K562 (cell line): ENCODE measurements at regions not wholly inside any gene's neighbourhood (a gene's known extent, or its start where the extent isn't known, plus 50 kb on each side); places are given as distances from the start of the nearest gene placed in this dataset.

Experiments
- ATAC-seq: fragments of 200-7000 bp; cut with Tn5 transposase; 3 replicates; pipeline ENCODE4 v1.9.1; 2020; ENCODE audit warnings: moderate library complexity
- BruUV-seq: library from RNA; stranded (reverse); fragments of 400-500 nt; replicated peaks from 2 replicates; lab custom pipeline; 2021; lab: Mats Ljungman, UMichigan
- CTCF ChIA-PET: fragments of 300-600 bp; formaldehyde crosslinking; extraction: SDS; loops from one replicate; lab custom pipeline; 2021; ENCODE audit warnings: low intra/inter-chr PET ratio; lab: Yijun Ruan, JAX
- POLR2A ChIA-PET: fragments of 300-600, 350-650 bp; sonication (Branson Sonifier 250); formaldehyde crosslinking; extraction: SDS; loops from one replicate; lab custom pipeline; 2021; ENCODE audit warnings: antibody characterized with exemption, inconsistent platforms; lab: Yijun Ruan, JAX
- DNase-seq, 4 experiments: peaks; one replicate each; pipeline versions ENCODE4 v3.0.0 to v3.0.0-alpha.2; 2011 to 2018; ENCODE audit warnings: low spot score in 3 of 4, mixed read lengths in 3 of 4; ENCODE audit errors: extremely low read depth in 1 of 4
- FAIRE-seq: peaks from 2 replicates; lab custom pipeline; 2011; peaks lifted over from hg19 to GRCh38; lab: Jason Lieb, UNC
- H2AFZ ChIP-seq: 2 replicates; pipeline ENCODE4 v1.6.0; 2011; ENCODE audit warnings: low read depth, low read length, control low read depth, inconsistent platforms
- H3K27ac ChIP-seq: fragments of 200-600 bp; 3 replicates; pipeline ENCODE4 v1.8.0; 2011; ENCODE audit warnings: low read depth, mild to moderate bottlenecking, control low read depth, inconsistent platforms, low read length, moderate library complexity, mixed read lengths; ENCODE audit errors: extremely low read depth
- H3K27me3 ChIP-seq, 2 experiments: fragments of 300-600 bp in 1 of 2; 2 replicates in 1 of 2; 3 replicates in 1 of 2; pipeline versions ENCODE4 v1.6.0 to v1.8.0; 2011; ENCODE audit warnings: inconsistent platforms in 2 of 2, low read length in 2 of 2, mild to moderate bottlenecking in 1 of 2, mixed read lengths in 1 of 2, moderate library complexity in 1 of 2; ENCODE audit not compliant: control insufficient read depth in 2 of 2, insufficient read depth in 2 of 2
- H3K36me3 ChIP-seq: fragments of 300-600 bp; 3 replicates; pipeline ENCODE4 v1.8.0; 2011; ENCODE audit warnings: mild to moderate bottlenecking, low read length, inconsistent platforms; ENCODE audit not compliant: control insufficient read depth, insufficient read depth
- H3K4me1 ChIP-seq, 2 experiments: fragments of 200-600 bp in 1 of 2; replicated peaks in 1 of 2; 2 replicates in 1 of 2; 3 replicates in 1 of 2; pipeline versions ENCODE4 v1.5.1 to v1.8.0; 2011; ENCODE audit warnings: inconsistent platforms in 2 of 2, low read length in 2 of 2, mild to moderate bottlenecking in 1 of 2, mixed read lengths in 1 of 2, moderate library complexity in 1 of 2; ENCODE audit not compliant: control insufficient read depth in 2 of 2, insufficient read depth in 2 of 2
- H3K4me2 ChIP-seq: 2 replicates; pipeline ENCODE4 v1.6.1; 2011; ENCODE audit warnings: low read length, control low read depth, inconsistent platforms, mixed read lengths; ENCODE audit not compliant: insufficient read depth
- H3K4me3 ChIP-seq: fragments of 200-600 bp; sonication (generic), shearing (Covaris generic); 2 replicates; pipeline ENCODE4 v1.5.1; 2016; ENCODE audit warnings: control low read depth, inconsistent platforms
- H3K79me2 ChIP-seq: fragments of 200-600 bp; 3 replicates; pipeline ENCODE4 v1.8.0; 2011; ENCODE audit warnings: low read length, inconsistent platforms; ENCODE audit not compliant: control insufficient read depth, insufficient read depth
- H3K9ac ChIP-seq, 2 experiments: 2 replicates each; pipeline versions ENCODE4 v1.6.0 to v1.6.1; 2011; ENCODE audit warnings: low read depth in 2 of 2, low read length in 2 of 2, control low read depth in 1 of 2, inconsistent platforms in 1 of 2, mild to moderate bottlenecking in 1 of 2, mixed read lengths in 1 of 2; ENCODE audit not compliant: insufficient read depth in 1 of 2
- H3K9me1 ChIP-seq: one replicate; pipeline ENCODE4 v1.6.0; 2011; ENCODE audit warnings: inconsistent platforms, mild to moderate bottlenecking, low read length, moderate library complexity; ENCODE audit not compliant: control insufficient read depth, insufficient read depth
- H3K9me3 ChIP-seq: replicated peaks from 2 replicates; pipeline ENCODE4 v1.5.1; 2011; ENCODE audit warnings: low read depth, low read length, inconsistent platforms; ENCODE audit not compliant: control insufficient read depth, insufficient read depth
- H4K20me1 ChIP-seq: replicated peaks from 2 replicates; pipeline ENCODE4 v1.6.1; 2011; ENCODE audit warnings: low read length, inconsistent platforms, mixed read lengths; ENCODE audit not compliant: control insufficient read depth, insufficient read depth
- BCL6 ChIP-seq: fragments of 250-450 bp; sonication (Bioruptor Pico); IDR thresholded peaks from 2 replicates; pipeline ENCODE4 v1.4.0; 2020
- CEBPB ChIP-seq: fragments of 450-650 bp; IDR thresholded peaks from 2 replicates; pipeline ENCODE4 v1.6.1; 2016; ENCODE audit warnings: missing genetic modification characterization, missing compliant biosample characterization
- CREB3L1 ChIP-seq: fragments of 450-650 bp; IDR thresholded peaks from 2 replicates; pipeline ENCODE4 v1.6.1; 2014; ENCODE audit warnings: low read depth, mild to moderate bottlenecking, moderate library complexity, borderline replicate concordance
- HSF4 ChIP-seq: fragments of 250-450 bp; sonication (Bioruptor Pico); IDR thresholded peaks from 2 replicates; pipeline ENCODE4 v2.1.2; 2022; ENCODE audit warnings: mild to moderate bottlenecking, moderate library complexity, borderline replicate concordance
- PATZ1 ChIP-seq: fragments of 250-450 bp; sonication (Bioruptor Pico); IDR thresholded peaks from 2 replicates; pipeline ENCODE4 v1.5.0; 2020; ENCODE audit warnings: mild to moderate bottlenecking, borderline replicate concordance
- RERE ChIP-seq: sonication (generic); formaldehyde crosslinking; IDR thresholded peaks from 2 replicates; pipeline ENCODE4 v1.8.0; 2023; ENCODE audit warnings: missing genetic modification reagents, mild to moderate bottlenecking, borderline replicate concordance
- ZNF395 ChIP-seq: fragments of 200-800 bp; sonication (Bioruptor generic); IDR thresholded peaks from 2 replicates; pipeline ENCODE4 v1.6.1; 2017; ENCODE audit warnings: missing genetic modification characterization, missing compliant biosample characterization
- ZNF589 ChIP-seq: fragments of 200-800 bp; sonication (Bioruptor generic); IDR thresholded peaks from 2 replicates; pipeline ENCODE4 v1.6.1; 2016; ENCODE audit warnings: low read depth, missing genetic modification characterization, missing compliant biosample characterization
- ZNF644 ChIP-seq: fragments of 200-800 bp; sonication (Bioruptor generic); IDR thresholded peaks from 2 replicates; pipeline ENCODE4 v1.6.1; 2016; ENCODE audit warnings: low read depth, missing genetic modification characterization, missing compliant biosample characterization
- ZSCAN32 ChIP-seq: fragments of 450-650 bp; formaldehyde crosslinking; IDR thresholded peaks from 2 replicates; pipeline ENCODE4 v1.4.0; 2020; ENCODE audit warnings: mild to moderate bottlenecking, moderate library complexity
- WGBS: fragments of 100-300 bp; shearing (Covaris generic); methylation state at CpG from one replicate; pipeline ENCODE4 v1.1.6; 2016; ENCODE audit warnings: low coverage, mixed read lengths; ENCODE audit not compliant: insufficient coverage; ENCODE audit errors: missing lambda C conversion rate; 5-methylcytosine and 5-hydroxymethylcytosine counted together
- in situ Hi-C: fragments of 300-500 bp; cut with MboI; formaldehyde crosslinking; loops from 4 replicates; pipeline ENCODE4 v1.15.0; 2018; ENCODE audit warnings: inconsistent platforms, mixed read lengths
- intact Hi-C: fragments of 100-400 bp; cut with micrococcal nuclease; formaldehyde crosslinking; loops from 2 replicates; pipeline ENCODE4 v1.14.2; 2022

- H3K4me3 ChIP-seq = no peak overlapping the region
- no peak overlapping the region for H3K9ac ChIP-seq
- no TSS peak for BruUV-seq
- ChIA-PET POLR2A (no interaction called here), CTCF (no interaction called here)
- no peaks in the 10 kb centered on the region for H3K36me3 ChIP-seq
- H2AFZ ChIP-seq = no peak overlapping the region
- no peaks in the 10 kb centered on the region for H3K4me1 ChIP-seq
- H4K20me1 ChIP-seq = no peaks in the 10 kb centered on the region
- H3K27ac ChIP-seq = no peak overlapping the region
- no peak overlapping the region for H3K4me2 ChIP-seq
- ATAC-seq (no peak), FAIRE-seq (no peak), DNase-seq (no peak)
- no peaks in the 10 kb centered on the region for H3K79me2 ChIP-seq
- H3K9me1 ChIP-seq = no peaks in the 10 kb centered on the region
- H3K27me3 ChIP-seq = no peaks in the 10 kb centered on the region
- WGBS = 0% methylated on average over 4 of the region's 4 CpGs
- intact Hi-C loops (no loop called here), in situ Hi-C loops (no loop called here)
- no peaks in the 10 kb centered on the region for H3K9me3 ChIP-seq
- TF ChIP-seq RERE (CRISPR knock-in tag) (no peak), ZNF395 (no peak), ZSCAN32 (CRISPR knock-in tag) (no peak), CREB3L1 (no peak), ZNF644 (tag) (no peak), PATZ1 (CRISPR knock-in tag) (no peak), HSF4 (no peak), ZNF589 (CRISPR knock-in tag) (no peak), BCL6 (CRISPR knock-in tag) (no peak), CEBPB (tag) (no peak)
Observed at GRCh38 chr4:100823066-100823992, 305.5 kb upstream of the EMCN start.
